ENCODE measurements at regions not wholly inside any gene's neighbourhood (a gene's known extent, or its start where the extent isn't known, plus 50 kb on each side); places are given as distances from the start of the nearest gene placed in this dataset.

GRCh38 chr7:109111086-109111485 is 541.4 kb downstream of the DNAJB9 start:
- in situ Hi-C loops (cut with HindIII; ENCODE audit: low sequenced_read_pairs), result no loop called here

GRCh38 chr7:109121599-109122300 is 552.1 kb downstream of the DNAJB9 start:
- in situ Hi-C loops (cut with HindIII; ENCODE audit: low sequenced_read_pairs), result no loop called here

GRCh38 chr7:109125001-109125400 is 555.3 kb downstream of the DNAJB9 start:
- in situ Hi-C loops (cut with HindIII; ENCODE audit: low sequenced_read_pairs), result no loop called here

- in situ Hi-C loops (cut with HindIII; ENCODE audit: low sequenced_read_pairs), result no loop called here
These were observed 556.9 kb downstream of the DNAJB9 start for GRCh38 chr7:109126404-109127050.

GRCh38 chr7:109127145-109127544 is 557.5 kb downstream of the DNAJB9 start:
- in situ Hi-C loops (cut with HindIII; ENCODE audit: low sequenced_read_pairs), result no loop called here

GRCh38 chr7:109131141-109131540 is 561.5 kb downstream of the DNAJB9 start:
- in situ Hi-C loops (cut with HindIII; ENCODE audit: low sequenced_read_pairs), result no loop called here

GRCh38 chr7:109136893-109137292 is 567.2 kb downstream of the DNAJB9 start:
- in situ Hi-C loops (cut with HindIII; ENCODE audit: low sequenced_read_pairs), result no loop called here

- in situ Hi-C loops (cut with HindIII; ENCODE audit: low sequenced_read_pairs), result loop anchor here (5.0 kb wide), 1 partner anchor 37 kb away; no protein-coding TSS in a partner anchor
These were observed 585.1 kb downstream of the DNAJB9 start for GRCh38 chr7:109154748-109155147.

GRCh38 chr7:109158246-109158645 is 588.6 kb downstream of the DNAJB9 start:
- in situ Hi-C loops (cut with HindIII; ENCODE audit: low sequenced_read_pairs), result no loop called here

- in situ Hi-C loops (cut with HindIII; ENCODE audit: low sequenced_read_pairs), result no loop called here
These were observed 607.0 kb downstream of the DNAJB9 start for GRCh38 chr7:109176661-109177060.

- in situ Hi-C loops (cut with HindIII; ENCODE audit: low sequenced_read_pairs), result no loop called here
These were observed 608.7 kb downstream of the DNAJB9 start for GRCh38 chr7:109178342-109178741.

- in situ Hi-C loops (cut with HindIII; ENCODE audit: low sequenced_read_pairs), result no loop called here
These were observed 609.9 kb downstream of the DNAJB9 start for GRCh38 chr7:109179601-109180000.

- in situ Hi-C loops (cut with HindIII; ENCODE audit: low sequenced_read_pairs), result no loop called here
These were observed 621.2 kb downstream of the DNAJB9 start for GRCh38 chr7:109190766-109191398.

- in situ Hi-C loops (cut with HindIII; ENCODE audit: low sequenced_read_pairs), result no loop called here
These were observed 636.5 kb downstream of the DNAJB9 start for GRCh38 chr7:109206196-109206595.

GRCh38 chr7:109213081-109213480 is 643.4 kb downstream of the DNAJB9 start:
- in situ Hi-C loops (cut with HindIII; ENCODE audit: low sequenced_read_pairs), result no loop called here

GRCh38 chr7:109215341-109215740 is 645.7 kb downstream of the DNAJB9 start:
- in situ Hi-C loops (cut with HindIII; ENCODE audit: low sequenced_read_pairs), result no loop called here

- in situ Hi-C loops (cut with HindIII; ENCODE audit: low sequenced_read_pairs), result no loop called here
These were observed 654.4 kb downstream of the DNAJB9 start for GRCh38 chr7:109224100-109224499.

GRCh38 chr7:109226699-109227098 is 657.0 kb downstream of the DNAJB9 start:
- in situ Hi-C loops (cut with HindIII; ENCODE audit: low sequenced_read_pairs), result no loop called here

- in situ Hi-C loops (cut with HindIII; ENCODE audit: low sequenced_read_pairs), result no loop called here
These were observed 665.6 kb downstream of the DNAJB9 start for GRCh38 chr7:109235316-109235715.

GRCh38 chr7:109246330-109247077 is 676.8 kb downstream of the DNAJB9 start:
- in situ Hi-C loops (cut with HindIII; ENCODE audit: low sequenced_read_pairs), result no loop called here

Data from endothelial cell of hepatic sinusoid (primary cell).